IMR-90 (cell line): ENCODE measurements at regions not wholly inside any gene's neighbourhood (a gene's known extent, or its start where the extent isn't known, plus 50 kb on each side); places are given as distances from the start of the nearest gene placed in this dataset.

Experiments used
- ATAC-seq: fragments of 200-7000 bp; cut with Tn5 transposase; 2 replicates; pipeline ENCODE4 v1.9.1; 2020; ENCODE audit warnings: low read depth, mild to moderate bottlenecking, moderate library complexity
- BruUV-seq: library from RNA; stranded (reverse); fragments of 400-500 nt; replicated peaks from 2 replicates; lab custom pipeline; 2021; lab: Mats Ljungman, UMichigan
- CTCF ChIA-PET: fragments of 300-600 bp; formaldehyde crosslinking; extraction: SDS; loops from one replicate; lab custom pipeline; 2021; ENCODE audit warnings: antibody characterized with exemption; lab: Yijun Ruan, JAX
- POLR2A ChIA-PET: fragments of 300-600 bp; sonication (Branson Sonifier 250); formaldehyde crosslinking; loops from one replicate; lab custom pipeline; 2022; ENCODE audit warnings: antibody characterized with exemption; ENCODE audit not compliant: unreplicated experiment; lab: Charles Lee
- DNase-seq: peaks from one replicate; pipeline ENCODE4 v3.0.0; 2013
- H2AFZ ChIP-seq: replicated peaks from 2 replicates; pipeline ENCODE3; 2013; ENCODE audit warnings: low read length, mild to moderate bottlenecking; ENCODE audit not compliant: poor library complexity
- H2AK5ac ChIP-seq: 2 replicates; pipeline ENCODE4 v1.6.1; 2013; ENCODE audit warnings: low read depth, low read length, inconsistent platforms
- H2AK9ac ChIP-seq: replicated peaks from 2 replicates; pipeline ENCODE3; 2013; ENCODE audit warnings: mild to moderate bottlenecking, low read depth, low read length, moderate library complexity; ENCODE audit not compliant: poor library complexity
- H2BK120ac ChIP-seq: 2 replicates; pipeline ENCODE4 v1.6.1; 2013; ENCODE audit warnings: low read depth, low read length, inconsistent platforms
- H2BK15ac ChIP-seq: 3 replicates; pipeline ENCODE4 v1.6.1; 2013; ENCODE audit warnings: low read depth, low read length, inconsistent platforms
- H2BK20ac ChIP-seq: 2 replicates; pipeline ENCODE4 v1.6.1; 2013; ENCODE audit warnings: low read depth, mild to moderate bottlenecking, inconsistent platforms, low read length, moderate library complexity
- H2BK5ac ChIP-seq: 2 replicates; pipeline ENCODE4 v1.6.1; 2013; ENCODE audit warnings: mild to moderate bottlenecking, low read depth, low read length, inconsistent platforms; ENCODE audit not compliant: poor library complexity, severe bottlenecking
- H3K14ac ChIP-seq: replicated peaks from 2 replicates; pipeline ENCODE4 v1.6.1; 2013; ENCODE audit warnings: low read depth, low read length, inconsistent platforms
- H3K18ac ChIP-seq: 2 replicates; pipeline ENCODE4 v1.6.1; 2013; ENCODE audit warnings: low read depth, low read length, control low read depth
- H3K23ac ChIP-seq: 2 replicates; pipeline ENCODE4 v1.6.1; 2013; ENCODE audit warnings: low read depth, low read length, inconsistent platforms
- H3K27ac ChIP-seq: 2 replicates; pipeline ENCODE4 v1.5.1; 2013; ENCODE audit warnings: mild to moderate bottlenecking, control low read depth, low read length; ENCODE audit not compliant: insufficient read depth
- H3K27me3 ChIP-seq: 2 replicates; pipeline ENCODE4 v1.6.1; 2013; ENCODE audit warnings: low read length; ENCODE audit not compliant: control insufficient read depth, insufficient read depth
- H3K36me3 ChIP-seq: 2 replicates; pipeline ENCODE4 v1.6.1; 2013; ENCODE audit warnings: low read length, mixed read lengths; ENCODE audit not compliant: control insufficient read depth, insufficient read depth
- H3K4ac ChIP-seq: 2 replicates; pipeline ENCODE4 v1.6.1; 2013; ENCODE audit warnings: low read depth, low read length, inconsistent platforms
- H3K4me1 ChIP-seq: 2 replicates; pipeline ENCODE4 v1.6.1; 2013; ENCODE audit warnings: low read length, mixed read lengths; ENCODE audit not compliant: control insufficient read depth, insufficient read depth
- H3K4me2 ChIP-seq: 2 replicates; pipeline ENCODE4 v1.6.1; 2013; ENCODE audit warnings: low read depth, mild to moderate bottlenecking, control low read depth, low read length, moderate library complexity
- H3K4me3 ChIP-seq: 2 replicates; pipeline ENCODE4 v1.5.1; 2013; ENCODE audit warnings: low read depth, mild to moderate bottlenecking, control low read depth, low read length, moderate library complexity; ENCODE audit not compliant: insufficient read depth
- H3K56ac ChIP-seq: 2 replicates; pipeline ENCODE4 v1.6.1; 2013; ENCODE audit warnings: low read length, inconsistent platforms; ENCODE audit not compliant: insufficient read depth; ENCODE audit errors: extremely low read depth
- H3K79me1 ChIP-seq, 2 experiments: 2 replicates each; pipeline ENCODE4 v1.6.1; 2013; ENCODE audit warnings: low read length in 2 of 2, inconsistent platforms in 1 of 2, low read depth in 1 of 2
- H3K9ac ChIP-seq: 2 replicates; pipeline ENCODE4 v1.6.1; 2013; ENCODE audit warnings: low read depth, low read length, control low read depth
- H3K9me1 ChIP-seq: 2 replicates; pipeline ENCODE4 v1.6.1; 2013; ENCODE audit warnings: low read length, inconsistent platforms; ENCODE audit not compliant: insufficient read depth
- H3K9me3 ChIP-seq: 2 replicates; pipeline ENCODE4 v1.6.1; 2013; ENCODE audit warnings: low read length; ENCODE audit not compliant: control insufficient read depth, insufficient read depth
- H4K20me1 ChIP-seq: 2 replicates; pipeline ENCODE4 v1.6.1; 2013; ENCODE audit warnings: low read length, inconsistent platforms; ENCODE audit not compliant: insufficient read depth
- H4K5ac ChIP-seq: 2 replicates; pipeline ENCODE4 v1.6.1; 2013; ENCODE audit warnings: mild to moderate bottlenecking, low read depth, low read length, control low read depth
- H4K8ac ChIP-seq, 2 experiments: 2 replicates each; pipeline ENCODE4 v1.6.1; 2013; ENCODE audit warnings: low read depth in 2 of 2, low read length in 2 of 2, control low read depth in 1 of 2, inconsistent platforms in 1 of 2
- H4K91ac ChIP-seq: 2 replicates; pipeline ENCODE4 v1.6.1; 2013; ENCODE audit warnings: low read depth, low read length, inconsistent platforms; ENCODE audit not compliant: insufficient read depth
- BHLHE40 ChIP-seq: fragments of 150-350 bp; IDR thresholded peaks from 2 replicates; pipeline ENCODE4 v1.6.1; 2016; ENCODE audit warnings: mild to moderate bottlenecking, low read depth, low read length
- CEBPB ChIP-seq: IDR thresholded peaks from 2 replicates; pipeline ENCODE4 v1.6.1; 2012; ENCODE audit warnings: low read depth, low read length, improper control_type of control experiment
- CHD1 ChIP-seq: IDR thresholded peaks from 2 replicates; pipeline ENCODE4 v1.6.1; 2012; ENCODE audit warnings: low read depth, low read length, improper control_type of control experiment
- MAZ ChIP-seq: IDR thresholded peaks from 2 replicates; pipeline ENCODE4 v1.6.1; 2012; ENCODE audit warnings: low read depth, mild to moderate bottlenecking, low read length, improper control_type of control experiment, moderate library complexity, borderline replicate concordance
- MXI1 ChIP-seq: IDR thresholded peaks from 2 replicates; pipeline ENCODE4 v1.6.1; 2012; ENCODE audit warnings: low read depth, mild to moderate bottlenecking, low read length, moderate library complexity, borderline replicate concordance
- POLR2A ChIP-seq: IDR thresholded peaks from 2 replicates; pipeline ENCODE4 v1.6.1; 2012; ENCODE audit warnings: mild to moderate bottlenecking, low read depth, low read length
- RFX5 ChIP-seq: IDR thresholded peaks from 2 replicates; pipeline ENCODE4 v1.8.0; 2012; ENCODE audit warnings: low read depth, mild to moderate bottlenecking, low read length, moderate library complexity
- WGBS, 2 experiments: methylation state at CpG; one replicate each; pipeline versions ENCODE4 v1.1.5 to v1.1.7; 2013; ENCODE audit warnings: missing lambda C conversion rate in 2 of 2; ENCODE audit not compliant: insufficient read length in 1 of 2; ENCODE audit errors: extremely low coverage in 2 of 2; 5-methylcytosine and 5-hydroxymethylcytosine counted together
- dilution Hi-C: fragments of 300-500 bp; cut with HindIII; formaldehyde crosslinking; loops from one replicate; pipeline ENCODE4 v1.14.3; 2018; ENCODE audit warnings: low sequenced_read_pairs; ENCODE audit not compliant: unreplicated experiment
- in situ Hi-C: fragments of 300-500 bp; cut with MboI; formaldehyde crosslinking; loops from 3 replicates; pipeline ENCODE4 v1.14.3; 2019; ENCODE audit warnings: low sequenced_read_pairs, inconsistent platforms, mixed read lengths
- intact Hi-C: fragments of 100-400 bp; cut with micrococcal nuclease; formaldehyde crosslinking; loops from 2 replicates; pipeline ENCODE4 v1.10.0; 2022
- TF ChIP-seq, protein P1 (sequence below): fragments of 150-350 bp; IDR thresholded peaks from 2 replicates; pipeline ENCODE4 v1.6.1; 2016; ENCODE audit warnings: low read depth, mild to moderate bottlenecking, low read length, moderate library complexity, borderline replicate concordance
- TF ChIP-seq, protein P2 (sequence below): fragments of 150-350 bp; IDR thresholded peaks from 2 replicates; pipeline ENCODE4 v1.6.1; 2017; ENCODE audit warnings: mild to moderate bottlenecking, antibody characterized with exemption, low read length, low read depth

DNA sequence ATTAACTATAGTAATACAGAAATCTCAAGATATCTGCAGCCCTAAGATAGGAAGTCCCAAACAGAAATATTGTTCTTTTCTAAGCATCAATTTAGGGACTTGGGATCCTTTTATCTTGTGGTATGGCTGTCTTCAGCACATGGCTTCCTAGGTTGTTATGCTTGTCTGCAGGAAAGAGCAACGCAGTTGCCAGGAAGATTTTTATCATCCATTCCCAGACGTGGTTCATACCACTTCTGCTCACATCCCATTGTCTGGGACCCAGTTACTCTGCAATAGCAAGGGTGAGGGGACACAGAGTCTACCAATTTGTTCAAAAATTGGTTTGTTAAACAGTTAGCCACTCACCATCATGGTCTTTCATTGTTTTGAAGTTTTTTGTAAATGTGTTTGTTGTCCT lies 85.6 kb upstream of the RXFP2 start:
- no peak overlapping the region for H3K4me2 ChIP-seq
- no peaks in the 10 kb centered on the region for H3K79me1 ChIP-seq
- dilution Hi-C loops = no loop called here
- no peaks in the 10 kb centered on the region; the same call in 1 of the 2 replicates for H3K27me3 ChIP-seq
- no peak overlapping the region for H2AK9ac ChIP-seq
- no peak overlapping the region for H3K14ac ChIP-seq
- no peaks in the 10 kb centered on the region for H3K4me1 ChIP-seq
- no peak overlapping the region for H4K8ac ChIP-seq
- in situ Hi-C loops = no loop called here
- H3K56ac ChIP-seq = no peak overlapping the region
- no peak for ATAC-seq
- DNase-seq = no peak
- intact Hi-C loops = loop anchor here (10.0 kb wide), 1 partner anchor 81 kb away; the partner anchor contains the start of gene RXFP2
- no peak overlapping the region for H4K91ac ChIP-seq
- H2BK15ac ChIP-seq = no peak overlapping the region
- WGBS, 2 experiments = no CpG with 5 or more reads among the region's 2 CpGs
- no peak overlapping the region for H3K4ac ChIP-seq
- H2BK20ac ChIP-seq = no peak overlapping the region
- H3K9me1 ChIP-seq = no peaks in the 10 kb centered on the region
- TF ChIP-seq, protein P1, sequence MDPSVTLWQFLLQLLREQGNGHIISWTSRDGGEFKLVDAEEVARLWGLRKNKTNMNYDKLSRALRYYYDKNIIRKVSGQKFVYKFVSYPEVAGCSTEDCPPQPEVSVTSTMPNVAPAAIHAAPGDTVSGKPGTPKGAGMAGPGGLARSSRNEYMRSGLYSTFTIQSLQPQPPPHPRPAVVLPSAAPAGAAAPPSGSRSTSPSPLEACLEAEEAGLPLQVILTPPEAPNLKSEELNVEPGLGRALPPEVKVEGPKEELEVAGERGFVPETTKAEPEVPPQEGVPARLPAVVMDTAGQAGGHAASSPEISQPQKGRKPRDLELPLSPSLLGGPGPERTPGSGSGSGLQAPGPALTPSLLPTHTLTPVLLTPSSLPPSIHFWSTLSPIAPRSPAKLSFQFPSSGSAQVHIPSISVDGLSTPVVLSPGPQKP = no peak
- no peak for TF ChIP-seq RFX5
- TF ChIP-seq MAZ = no peak
- no peak for TF ChIP-seq MXI1
- TF ChIP-seq CHD1 = no peak
- TF ChIP-seq CEBPB = no peak
- TF ChIP-seq, protein P2, sequence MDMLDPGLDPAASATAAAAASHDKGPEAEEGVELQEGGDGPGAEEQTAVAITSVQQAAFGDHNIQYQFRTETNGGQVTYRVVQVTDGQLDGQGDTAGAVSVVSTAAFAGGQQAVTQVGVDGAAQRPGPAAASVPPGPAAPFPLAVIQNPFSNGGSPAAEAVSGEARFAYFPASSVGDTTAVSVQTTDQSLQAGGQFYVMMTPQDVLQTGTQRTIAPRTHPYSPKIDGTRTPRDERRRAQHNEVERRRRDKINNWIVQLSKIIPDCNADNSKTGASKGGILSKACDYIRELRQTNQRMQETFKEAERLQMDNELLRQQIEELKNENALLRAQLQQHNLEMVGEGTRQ = no peak
- no peak for TF ChIP-seq POLR2A
- no peak for TF ChIP-seq BHLHE40
- H3K36me3 ChIP-seq = no peaks in the 10 kb centered on the region
- H3K9ac ChIP-seq = no peak overlapping the region
- H3K27ac ChIP-seq = no peak overlapping the region
- no peak overlapping the region for H4K5ac ChIP-seq
- H4K20me1 ChIP-seq = no peaks in the 10 kb centered on the region
- no peak overlapping the region for H3K23ac ChIP-seq
- ChIA-PET CTCF (no interaction called here), POLR2A (no interaction called here)
- no TSS peak for BruUV-seq
- H2BK120ac ChIP-seq = no peak overlapping the region
- no peak overlapping the region for H2AK5ac ChIP-seq
- no peak overlapping the region for H3K18ac ChIP-seq
- H3K4me3 ChIP-seq = no peak overlapping the region
- no peaks in the 10 kb centered on the region for H3K9me3 ChIP-seq
- no peak overlapping the region for H2BK5ac ChIP-seq
- H2AFZ ChIP-seq = no peak overlapping the region
